ENCODE measurements at regions not wholly inside any gene's neighbourhood (a gene's known extent, or its start where the extent isn't known, plus 50 kb on each side); places are given as distances from the start of the nearest gene placed in this dataset.
A peak's percentile ranks its signal among the peaks of the same experiment; 100 is the strongest.

GRCh38 chr7:142349670-142350405 lies 92.0 kb upstream of the PRSS58 start:
- Histone ChIP-seq H3K36me3 (ENCODE audit: insufficient read depth, low read length) (no peaks in the 10 kb centered on the region), H3K4me3 (no peak overlapping the region), H3K27ac (no peak overlapping the region), H3K9ac (ENCODE audit: insufficient read length) (no peak overlapping the region), H3K9me3 (ENCODE audit: low read depth, low read length) (no peaks in the 10 kb centered on the region)
- DNase-seq (ENCODE audit: low read depth, low spot score), result no peak
- no peak for TF ChIP-seq FOXP2 (optimal IDR thresholded peaks at IDR 0.05; ENCODE audit: control extremely low read depth, extremely low read length, insufficient read depth)
- no peak for TF ChIP-seq EZH2 (IDR thresholded peaks at IDR 0.05)
- TF ChIP-seq POLR2AphosphoS5 (IDR thresholded peaks at IDR 0.05; ENCODE audit: borderline replicate concordance, low read depth, low read length), result no peak

GRCh38 chr7:142348921-142349405 lies 91.1 kb upstream of the PRSS58 start:
- no peak overlapping the region for H3K9ac ChIP-seq (ENCODE audit: insufficient read length)
- H3K27ac ChIP-seq, result no peak overlapping the region
- TF ChIP-seq EZH2 (IDR thresholded peaks at IDR 0.05) (no peak), FOXP2 (optimal IDR thresholded peaks at IDR 0.05; ENCODE audit: control extremely low read depth, extremely low read length, insufficient read depth) (no peak), POLR2AphosphoS5 (IDR thresholded peaks at IDR 0.05; ENCODE audit: borderline replicate concordance, low read depth, low read length) (no peak)
- no peaks in the 10 kb centered on the region for H3K36me3 ChIP-seq (ENCODE audit: insufficient read depth, low read length)
- no peaks in the 10 kb centered on the region for H3K9me3 ChIP-seq (ENCODE audit: low read depth, low read length)
- no peak overlapping the region for H3K4me3 ChIP-seq
- no peak for DNase-seq (ENCODE audit: low read depth, low spot score)

- Histone ChIP-seq H3K27ac (no peak overlapping the region), H3K9me3 (ENCODE audit: low read depth, low read length) (no peaks in the 10 kb centered on the region), H3K36me3 (ENCODE audit: insufficient read depth, low read length) (no peaks in the 10 kb centered on the region), H3K4me3 (no peak overlapping the region), H3K9ac (ENCODE audit: insufficient read length) (no peak overlapping the region)
- no peak for TF ChIP-seq POLR2AphosphoS5 (IDR thresholded peaks at IDR 0.05; ENCODE audit: borderline replicate concordance, low read depth, low read length)
- TF ChIP-seq FOXP2 (optimal IDR thresholded peaks at IDR 0.05; ENCODE audit: control extremely low read depth, extremely low read length, insufficient read depth), result no peak
- no peak for TF ChIP-seq EZH2 (IDR thresholded peaks at IDR 0.05)
- DNase-seq (ENCODE audit: low read depth, low spot score), result no peak
These were observed 90.2 kb upstream of the PRSS58 start for GRCh38 chr7:142348100-142348499.

GRCh38 chr7:142347091-142347490 lies 89.2 kb upstream of the PRSS58 start:
- no peak overlapping the region for H3K9ac ChIP-seq (ENCODE audit: insufficient read length)
- H3K36me3 ChIP-seq (ENCODE audit: insufficient read depth, low read length), result no peaks in the 10 kb centered on the region
- H3K27ac ChIP-seq, result no peak overlapping the region
- H3K4me3 ChIP-seq, result no peak overlapping the region
- no peak for TF ChIP-seq POLR2AphosphoS5 (IDR thresholded peaks at IDR 0.05; ENCODE audit: borderline replicate concordance, low read depth, low read length)
- TF ChIP-seq EZH2 (IDR thresholded peaks at IDR 0.05), result no peak
- no peak for TF ChIP-seq FOXP2 (optimal IDR thresholded peaks at IDR 0.05; ENCODE audit: control extremely low read depth, extremely low read length, insufficient read depth)
- DNase-seq (ENCODE audit: low read depth, low spot score), result no peak
- H3K9me3 ChIP-seq (ENCODE audit: low read depth, low read length), result no peaks in the 10 kb centered on the region

- Histone ChIP-seq H3K9ac (ENCODE audit: insufficient read length) (no peak overlapping the region), H3K27ac (no peak overlapping the region), H3K36me3 (ENCODE audit: insufficient read depth, low read length) (no peaks in the 10 kb centered on the region), H3K4me3 (no peak overlapping the region), H3K9me3 (ENCODE audit: low read depth, low read length) (no peaks in the 10 kb centered on the region)
- TF ChIP-seq EZH2 (IDR thresholded peaks at IDR 0.05), result no peak
- TF ChIP-seq POLR2AphosphoS5 (IDR thresholded peaks at IDR 0.05; ENCODE audit: borderline replicate concordance, low read depth, low read length), result no peak
- no peak for TF ChIP-seq FOXP2 (optimal IDR thresholded peaks at IDR 0.05; ENCODE audit: control extremely low read depth, extremely low read length, insufficient read depth)
- DNase-seq (ENCODE audit: low read depth, low spot score), result no peak
These were observed 88.0 kb upstream of the PRSS58 start for GRCh38 chr7:142345811-142346210.

GRCh38 chr7:142338633-142339501 lies 81.0 kb upstream of the PRSS58 start:
- no peak overlapping the region for H3K9ac ChIP-seq (ENCODE audit: insufficient read length)
- DNase-seq (ENCODE audit: low read depth, low spot score), result peak; percentile 12
- H3K36me3 ChIP-seq (ENCODE audit: insufficient read depth, low read length), result no peaks in the 10 kb centered on the region
- no peak for TF ChIP-seq FOXP2 (optimal IDR thresholded peaks at IDR 0.05; ENCODE audit: control extremely low read depth, extremely low read length, insufficient read depth)
- no peak for TF ChIP-seq EZH2 (IDR thresholded peaks at IDR 0.05)
- TF ChIP-seq POLR2AphosphoS5 (IDR thresholded peaks at IDR 0.05; ENCODE audit: borderline replicate concordance, low read depth, low read length), result no peak
- H3K27ac ChIP-seq, result no peak overlapping the region
- no peak overlapping the region for H3K4me3 ChIP-seq
- H3K9me3 ChIP-seq (ENCODE audit: low read depth, low read length), result no peaks in the 10 kb centered on the region

- Histone ChIP-seq H3K9me3 (ENCODE audit: low read depth, low read length) (no peaks in the 10 kb centered on the region), H3K27ac (no peak overlapping the region), H3K9ac (ENCODE audit: insufficient read length) (no peak overlapping the region), H3K36me3 (ENCODE audit: insufficient read depth, low read length) (no peaks in the 10 kb centered on the region), H3K4me3 (no peak overlapping the region)
- DNase-seq (ENCODE audit: low read depth, low spot score), result no peak
- TF ChIP-seq EZH2 (IDR thresholded peaks at IDR 0.05) (no peak), POLR2AphosphoS5 (IDR thresholded peaks at IDR 0.05; ENCODE audit: borderline replicate concordance, low read depth, low read length) (no peak), FOXP2 (optimal IDR thresholded peaks at IDR 0.05; ENCODE audit: control extremely low read depth, extremely low read length, insufficient read depth) (no peak)
These were observed 79.5 kb upstream of the PRSS58 start for GRCh38 chr7:142337054-142338001.

Measured in SK-N-MC (cell line).